ENCODE measurements at regions not wholly inside any gene's neighbourhood (a gene's known extent, or its start where the extent isn't known, plus 50 kb on each side); places are given as distances from the start of the nearest gene placed in this dataset.

GRCh38 chr7:112398534-112398933 lies 51.7 kb upstream of the IFRD1 start:
- Histone ChIP-seq H2BK120ac (ENCODE audit: low read depth, low read length) (no peak overlapping the region), H4K20me1 (ENCODE audit: insufficient read depth, low read length) (no peaks in the 10 kb centered on the region), H2AK5ac (ENCODE audit: low read depth, low read length) (no peak overlapping the region), H4K5ac (ENCODE audit: low read depth, low read length) (no peak overlapping the region), H3K27ac (ENCODE audit: insufficient read depth, low read length) (no peak overlapping the region), H3K9me1 (ENCODE audit: insufficient read depth, low read length) (peaks cover 2% of the 10 kb centered on the region; the same call in 1 of the 2 replicates), H3K56ac (ENCODE audit: extremely low read depth, insufficient read depth, low read length) (no peak overlapping the region), H2BK20ac (ENCODE audit: low read depth, low read length) (no peak overlapping the region), H4K91ac (ENCODE audit: insufficient read depth, low read depth, low read length) (no peak overlapping the region), H4K8ac (ENCODE audit: low read depth in 2 of 2, low read length in 2 of 2) (no peak overlapping the region), H3K4ac (ENCODE audit: low read depth, low read length) (no peak overlapping the region), H3K4me3 (ENCODE audit: insufficient read depth, low read depth, low read length) (no peak overlapping the region), H2AK9ac (replicated peaks; ENCODE audit: low read depth, low read length, poor library complexity) (no peak overlapping the region), H3K4me2 (ENCODE audit: low read depth, low read length) (no peak overlapping the region), H2BK15ac (ENCODE audit: low read depth, low read length) (no peak overlapping the region), H3K9me3 (ENCODE audit: control insufficient read depth, insufficient read depth, low read length) (no peaks in the 10 kb centered on the region), H2BK5ac (ENCODE audit: low read depth, low read length, poor library complexity, severe bottlenecking) (no peak overlapping the region), H3K4me1 (ENCODE audit: control insufficient read depth, insufficient read depth, low read length) (no peaks in the 10 kb centered on the region; the same call in 1 of the 2 replicates), H3K14ac (replicated peaks; ENCODE audit: low read depth, low read length) (no peak overlapping the region), H3K9ac (ENCODE audit: low read depth, low read length) (no peak overlapping the region), H3K18ac (ENCODE audit: low read depth, low read length) (no peak overlapping the region), H2AFZ (replicated peaks; ENCODE audit: low read length, poor library complexity) (no peak overlapping the region), H3K79me1 (ENCODE audit: low read depth in 1 of 2, low read length in 2 of 2) (no peaks in the 10 kb centered on the region), H3K23ac (ENCODE audit: low read depth, low read length) (no peak overlapping the region; the same call in 1 of the 2 replicates), H3K27me3 (ENCODE audit: control insufficient read depth, insufficient read depth, low read length) (peaks cover 6% of the 10 kb centered on the region), H3K36me3 (ENCODE audit: control insufficient read depth, insufficient read depth, low read length) (no peaks in the 10 kb centered on the region)
- ChIA-PET POLR2A (ENCODE audit: unreplicated experiment) (no interaction called here), CTCF (no interaction called here)
- no CpG with 5 or more reads among the region's 4 CpGs for WGBS, 2 experiments (ENCODE audit: extremely low coverage in 2 of 2, insufficient read length in 1 of 2)
- ATAC-seq (ENCODE audit: low read depth) (no peak), DNase-seq (no peak)
- BruUV-seq (replicated peaks), result no TSS peak
- TF ChIP-seq RAD21 (IDR thresholded peaks at IDR 0.05; ENCODE audit: low read length) (no peak), USF2 (IDR thresholded peaks at IDR 0.05; ENCODE audit: low read depth, low read length) (no peak), FOS (IDR thresholded peaks at IDR 0.05; ENCODE audit: low read depth, low read length) (no peak), RFX5 (IDR thresholded peaks at IDR 0.05; ENCODE audit: low read depth, low read length) (no peak), BHLHE40 (IDR thresholded peaks at IDR 0.05; ENCODE audit: low read depth, low read length) (no peak), MAFK (IDR thresholded peaks at IDR 0.05; ENCODE audit: low read depth, low read length) (no peak)
- dilution Hi-C loops (cut with HindIII; ENCODE audit: low sequenced_read_pairs, unreplicated experiment), result no loop called here
- intact Hi-C loops (cut with micrococcal nuclease), result no loop called here
- in situ Hi-C loops (cut with MboI; ENCODE audit: low sequenced_read_pairs), result no loop called here

All from IMR-90 (cell line).